Fibroblast of skin of scalp (primary cell): ENCODE measurements at regions not wholly inside any gene's neighbourhood (a gene's known extent, or its start where the extent isn't known, plus 50 kb on each side); places are given as distances from the start of the nearest gene placed in this dataset.
"Not testable (repeated sequence)": the region's sequence is repeated elsewhere in the genome, so short reads cannot be mapped to it uniquely, and the experiment has no call there.

ENCODE experiments used
- DNase-seq: peaks from one replicate; pipeline ENCODE4 v3.0.0-alpha.2; 2013

DNA sequence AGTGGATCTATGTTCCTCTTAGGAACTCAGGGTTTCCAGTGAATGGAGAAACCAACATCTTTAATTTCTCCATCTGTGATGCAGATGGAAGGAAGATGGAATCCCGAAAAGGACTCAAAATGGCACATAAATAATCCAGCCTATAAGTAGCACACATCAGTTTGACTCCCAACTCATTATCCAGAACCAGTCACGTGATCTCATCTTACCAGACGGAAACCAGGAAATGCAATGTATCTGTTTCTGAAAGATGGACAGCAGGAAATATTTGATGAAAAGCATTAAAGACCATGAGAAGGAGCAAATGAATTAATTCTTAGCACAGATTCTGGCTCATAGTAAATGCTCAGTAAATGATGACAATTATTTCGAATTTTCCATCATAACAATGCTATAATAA lies 443.1 kb upstream of the FMR1 start:
- no peak for DNase-seq

DNA sequence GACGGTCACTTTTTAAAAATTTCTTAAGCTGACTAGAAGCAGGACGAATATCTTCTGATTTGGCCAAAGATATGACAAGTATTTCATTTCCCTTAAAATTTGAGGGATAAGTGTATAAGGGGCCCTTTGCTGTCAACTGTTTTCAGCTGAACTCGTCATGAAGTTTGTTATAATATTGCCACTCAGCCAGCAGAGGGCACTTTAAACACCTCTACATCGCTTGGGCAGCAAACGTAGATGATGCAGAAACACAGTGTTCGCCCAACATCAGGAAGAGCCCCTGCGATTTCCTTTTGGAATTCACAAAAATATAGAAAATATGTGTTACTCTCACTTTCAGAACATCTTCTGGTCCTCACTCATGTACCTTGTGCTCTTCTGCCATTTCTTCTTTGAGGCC lies 435.7 kb upstream of the FMR1 start:
- peak; percentile 8 for DNase-seq

DNA sequence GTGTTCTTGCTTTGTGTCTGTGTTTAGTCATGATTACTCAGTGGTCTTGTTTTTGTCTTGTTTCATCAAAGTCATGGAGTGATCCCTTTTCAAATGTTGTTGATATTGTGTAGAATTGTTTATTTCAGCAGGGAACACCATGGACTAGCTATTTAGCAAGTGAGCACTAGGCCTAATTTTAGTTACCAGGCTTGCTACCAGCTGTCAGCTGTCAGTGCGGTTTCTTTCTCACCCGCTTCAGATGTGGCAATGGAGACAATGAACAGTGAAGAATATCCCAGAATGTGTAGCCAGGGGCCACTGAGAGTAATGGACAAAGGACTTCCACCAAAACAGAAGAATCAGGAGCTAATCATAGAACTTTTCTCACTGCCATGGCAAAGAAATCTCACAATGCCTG lies 432.8 kb upstream of the FMR1 start:
- no peak for DNase-seq

DNA sequence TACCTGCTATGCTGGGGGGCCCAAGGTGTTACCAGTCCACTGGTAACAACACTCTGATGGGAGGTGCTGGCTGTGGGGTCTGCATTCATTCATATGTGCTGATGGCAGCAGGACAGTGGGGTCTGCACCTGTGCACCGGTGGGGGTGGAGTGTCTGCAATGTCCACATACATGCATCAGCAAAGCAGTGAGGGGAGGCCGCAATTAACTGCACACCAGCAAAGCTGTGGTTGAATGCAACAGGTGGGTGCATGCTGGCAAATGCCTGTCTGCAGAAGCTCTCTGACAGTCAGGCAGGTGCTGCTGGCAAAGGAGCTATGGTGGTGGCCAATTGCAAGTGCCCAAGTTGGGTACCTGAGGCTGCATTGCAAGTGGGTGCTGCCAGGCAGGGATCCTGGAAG lies 426.5 kb upstream of the FMR1 start:
- no peak for DNase-seq

DNA sequence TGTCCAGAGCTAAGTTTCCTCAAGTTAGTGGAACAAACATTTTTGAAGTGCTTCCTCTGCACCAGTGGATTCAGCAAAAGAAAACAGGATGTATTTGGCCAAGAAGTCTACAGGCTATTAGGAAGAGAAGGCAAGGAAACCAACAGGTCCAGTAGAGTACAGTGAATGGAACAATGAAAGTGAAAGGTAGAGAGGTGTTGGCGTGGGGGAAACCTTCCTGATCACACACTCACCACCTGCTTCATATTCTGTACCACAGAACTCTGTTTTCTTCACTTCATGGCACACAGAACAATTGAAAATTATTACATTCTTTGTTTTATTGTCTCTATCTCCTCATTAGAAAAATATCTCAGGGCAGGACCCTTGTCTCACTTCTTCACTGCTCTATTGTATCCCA lies 417.4 kb upstream of the FMR1 start:
- no peak for DNase-seq

DNA sequence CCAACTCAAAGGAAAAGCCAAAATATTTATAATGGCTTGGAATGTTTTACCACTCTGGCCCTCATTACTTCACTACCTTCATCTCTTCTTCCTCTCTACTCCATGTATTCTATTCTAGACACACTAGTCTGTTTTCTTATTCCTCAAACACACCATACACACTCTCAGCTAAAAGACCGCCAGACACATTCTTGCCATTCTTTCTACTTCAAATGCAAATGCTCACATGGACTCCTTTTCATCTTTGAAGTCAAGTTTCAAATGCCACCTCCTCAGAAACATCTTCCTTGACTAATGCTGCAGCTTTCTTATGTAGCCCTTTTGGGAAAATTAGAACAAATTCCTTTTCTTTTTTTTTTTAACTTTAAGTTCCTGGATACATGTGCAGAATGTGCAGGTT lies 412.9 kb upstream of the FMR1 start:
- DNase-seq: no peak

DNA sequence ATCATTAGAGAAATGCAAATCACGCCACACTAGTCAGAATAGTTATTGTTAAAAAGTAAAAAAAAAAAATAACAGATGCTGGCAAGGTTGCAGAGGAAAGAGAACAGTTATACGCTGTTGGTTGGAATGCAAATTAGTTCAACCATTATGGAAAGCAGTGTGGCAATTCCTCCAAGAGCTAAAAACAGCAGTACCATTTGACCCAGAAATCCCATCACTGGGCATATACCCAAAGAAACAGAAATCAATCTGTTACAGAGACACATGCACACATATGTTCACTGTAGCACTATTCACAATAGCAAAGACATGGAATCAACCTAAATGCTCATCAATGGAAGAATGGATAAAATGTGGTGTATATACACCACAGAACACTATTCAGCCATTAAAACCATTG lies 388.7 kb upstream of the FMR1 start:
- DNase-seq: no peak

DNA sequence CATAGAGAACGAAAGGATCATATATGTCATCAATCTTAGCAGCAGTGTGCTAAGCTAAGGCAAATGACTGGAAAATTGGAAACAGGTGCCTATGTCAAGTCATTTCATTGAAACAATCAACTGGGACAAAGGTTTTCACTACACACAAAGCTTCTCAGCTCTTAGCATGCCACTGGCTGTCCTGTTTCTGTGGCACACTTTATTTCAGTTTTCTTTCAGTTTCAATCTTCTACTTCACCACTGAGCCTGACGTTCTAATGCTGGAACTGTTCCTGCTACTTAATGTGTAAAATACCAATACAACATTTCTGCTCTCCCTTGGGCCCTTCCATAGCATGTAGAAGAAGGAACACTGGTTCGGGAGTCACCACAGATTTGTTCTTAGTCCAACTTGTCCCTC lies 378.3 kb upstream of the FMR1 start:
- no peak for DNase-seq

DNA sequence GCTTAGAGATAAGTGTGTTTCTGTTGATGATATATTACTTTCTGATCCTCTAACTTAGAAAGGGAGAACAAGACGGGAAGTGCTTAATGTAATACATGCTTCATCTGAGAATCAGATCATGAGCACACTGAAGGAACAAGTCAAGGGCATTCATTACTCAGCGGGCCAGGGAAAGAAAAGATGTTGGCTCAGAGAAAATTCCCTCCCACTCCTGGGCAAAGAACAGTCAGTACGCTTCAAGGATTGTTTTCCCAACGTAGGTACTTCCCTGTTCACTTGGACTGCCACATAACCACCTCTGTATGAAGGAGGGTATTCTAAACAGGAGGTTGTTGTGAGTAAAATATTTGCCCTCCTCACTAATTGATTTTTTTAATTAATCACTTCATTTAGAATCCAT lies 374.5 kb upstream of the FMR1 start:
- DNase-seq: no peak

DNA sequence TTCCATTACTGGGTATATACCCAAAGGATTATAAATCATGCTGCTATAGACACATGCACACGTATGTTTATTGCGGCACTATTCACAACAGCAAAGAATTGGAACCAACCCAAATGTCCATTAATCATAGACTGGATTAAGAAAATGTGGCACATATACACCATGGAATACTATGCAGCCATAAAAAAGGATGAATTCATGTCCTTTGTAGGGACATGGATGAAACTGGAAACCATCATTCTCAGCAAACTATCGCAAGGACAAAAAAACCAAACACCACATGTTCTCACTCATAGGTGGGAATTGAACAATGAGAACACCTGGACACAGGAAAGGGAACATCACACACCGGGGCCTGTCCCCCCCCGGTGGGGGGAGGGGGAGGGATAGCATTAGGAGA lies 363.7 kb upstream of the FMR1 start:
- not testable (repeated sequence) for DNase-seq

DNA sequence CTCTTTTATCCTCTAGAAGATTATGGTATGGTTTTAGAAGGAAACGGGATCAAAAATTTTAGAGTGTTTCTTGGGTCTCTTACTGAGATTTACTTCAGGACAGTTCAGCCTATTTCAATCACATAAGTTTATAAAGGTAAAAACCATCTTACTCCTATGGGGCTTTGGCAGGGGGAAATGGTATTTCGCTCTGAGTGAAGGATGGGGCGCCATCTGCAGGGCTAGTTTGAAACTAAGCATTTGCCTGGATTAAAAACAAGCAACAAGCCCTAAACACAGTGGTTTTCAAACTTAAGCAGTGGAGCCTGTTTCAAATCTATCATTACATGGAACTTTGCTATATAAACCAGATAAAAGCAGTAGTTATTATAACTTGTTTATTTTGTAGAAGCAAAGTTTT lies 361.5 kb upstream of the FMR1 start:
- no peak for DNase-seq

DNA sequence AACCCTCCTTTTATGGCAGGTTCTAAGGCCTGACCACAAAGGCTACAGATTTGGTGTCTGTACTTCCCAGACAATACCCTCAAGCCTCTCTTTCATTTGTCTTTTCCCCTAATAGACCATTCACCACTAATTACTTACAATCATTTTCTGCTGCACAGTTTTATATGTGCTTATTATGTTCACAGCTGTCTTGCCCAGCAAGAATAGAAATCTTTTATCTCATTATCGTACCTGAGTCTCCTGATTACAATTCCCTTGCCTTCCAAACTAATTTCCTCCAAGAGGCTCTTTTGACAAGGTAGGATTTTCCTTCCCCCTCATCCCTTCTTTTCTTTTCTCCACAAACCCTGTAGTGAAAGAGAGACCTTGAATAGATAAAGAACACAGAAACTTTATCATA lies 352.5 kb upstream of the FMR1 start:
- no peak for DNase-seq

DNA sequence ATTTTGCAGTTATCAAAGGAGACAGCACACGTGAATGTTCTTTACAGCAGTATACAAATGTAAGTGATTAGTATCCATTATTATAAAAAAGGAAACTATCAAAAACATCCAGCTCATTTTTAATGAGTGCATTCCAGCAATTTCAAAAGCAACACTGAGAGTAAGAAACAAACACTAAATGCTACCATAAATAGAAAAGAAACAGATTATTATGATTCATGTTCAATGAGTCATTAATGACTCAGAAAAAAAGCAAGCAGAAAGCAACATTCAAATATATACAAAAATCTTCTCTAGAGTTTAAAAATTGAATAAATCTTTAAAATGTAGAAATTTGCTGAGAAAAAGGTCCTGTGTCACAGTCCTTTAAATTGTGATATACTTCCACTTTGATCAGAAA lies 346.5 kb upstream of the FMR1 start:
- peak; percentile 27 for DNase-seq

DNA sequence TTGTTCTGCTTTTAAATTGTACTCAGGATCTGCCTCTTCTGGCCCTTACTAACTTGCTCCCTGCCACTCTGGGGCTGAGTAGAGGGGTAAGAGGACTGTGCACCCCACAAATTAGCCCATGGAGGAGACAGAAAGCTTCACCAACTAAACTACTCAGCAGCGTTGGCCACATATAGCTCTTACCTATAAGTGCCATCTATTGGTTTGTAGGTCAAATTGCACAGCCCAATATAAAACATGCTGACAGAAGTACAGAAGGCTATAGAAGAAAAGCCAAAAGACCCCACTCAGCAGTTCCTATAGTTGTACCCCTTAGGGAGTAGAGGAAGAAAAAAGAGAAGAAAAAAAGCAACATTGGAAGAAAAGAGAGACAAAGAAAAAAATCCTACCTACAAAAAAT lies 341.2 kb upstream of the FMR1 start:
- DNase-seq: no peak

DNA sequence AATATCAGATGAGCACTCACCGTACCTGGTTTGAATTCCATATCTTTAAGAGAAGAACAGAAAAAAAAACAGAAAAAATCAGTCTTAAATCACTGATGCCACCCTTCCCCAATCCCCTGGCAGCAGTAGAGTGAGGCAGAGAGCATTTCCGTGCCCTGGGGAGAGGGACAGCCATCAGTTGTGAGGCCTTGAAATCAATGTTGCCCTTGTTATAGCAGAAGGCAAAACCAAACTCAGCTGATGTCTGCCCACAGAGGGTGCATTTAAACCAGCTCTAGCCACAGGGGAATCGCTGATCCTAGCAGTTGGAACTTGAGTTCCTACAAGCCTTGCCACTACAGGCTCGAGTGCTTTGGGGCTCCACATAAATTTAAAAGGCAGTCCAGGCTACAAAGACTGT lies 338.5 kb upstream of the FMR1 start:
- DNase-seq: no peak

DNA sequence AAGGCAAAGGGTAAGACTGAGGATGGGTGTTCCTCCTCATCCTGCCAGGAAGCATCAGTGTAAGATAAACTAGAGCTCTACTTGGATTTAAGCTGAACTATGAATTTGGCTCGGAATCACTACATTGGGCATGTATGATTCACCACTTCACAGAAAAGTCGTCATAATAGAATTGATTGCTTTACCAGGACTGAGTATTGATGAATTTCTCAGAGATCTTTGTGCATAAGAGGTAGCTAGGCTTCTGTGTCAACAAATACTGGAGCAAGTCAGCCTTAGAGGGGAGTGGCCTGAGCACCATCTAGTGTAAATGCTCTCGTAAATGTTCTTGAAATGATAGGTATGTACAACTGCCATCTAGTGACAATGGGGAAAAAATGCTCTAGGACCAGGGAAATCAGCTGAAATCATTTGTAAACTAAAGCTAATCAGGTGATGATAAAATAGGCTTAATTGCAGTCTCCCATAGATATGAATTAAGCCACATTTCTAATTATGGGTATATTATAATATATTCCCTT lies 309.5 kb upstream of the FMR1 start:
- DNase-seq: peak; percentile 1

DNA sequence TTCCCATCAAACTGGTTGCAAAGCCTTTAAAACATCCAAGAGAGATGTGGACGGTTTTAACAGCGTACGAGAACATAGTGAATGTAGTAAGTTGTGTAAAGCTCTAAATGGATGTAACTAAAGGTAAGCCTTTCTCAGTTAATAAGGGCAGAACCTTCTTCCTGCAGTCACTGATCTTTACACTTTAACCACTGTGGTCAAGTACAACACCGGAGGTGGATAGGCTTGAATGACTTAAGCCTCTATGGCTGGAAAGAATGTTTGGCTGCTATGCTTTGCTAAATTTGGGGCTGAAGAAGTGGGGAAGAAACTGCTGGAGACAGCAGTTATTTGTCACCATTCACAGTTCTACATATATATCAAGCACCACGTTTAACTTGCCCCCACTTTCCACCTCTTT lies 285.1 kb upstream of the FMR1 start:
- DNase-seq: no peak

DNA sequence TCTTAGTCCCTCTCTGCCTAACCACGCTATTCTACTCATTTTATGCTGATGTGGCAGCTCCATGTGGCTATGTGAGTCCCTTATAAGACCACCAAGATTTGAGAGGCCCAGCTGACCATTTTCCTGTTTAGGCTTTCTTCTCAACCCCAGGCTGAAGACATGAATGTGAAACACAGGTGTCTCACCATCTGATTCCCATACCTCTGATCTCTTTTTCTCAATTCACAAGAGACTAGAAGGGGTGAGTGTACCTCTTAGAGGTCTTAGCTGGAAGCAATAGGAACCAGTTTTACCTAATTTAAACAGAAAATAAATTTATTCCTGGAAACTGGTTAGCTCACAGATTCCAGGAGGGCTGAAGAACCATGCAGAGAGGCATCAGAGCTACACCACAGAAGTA lies 276.5 kb upstream of the FMR1 start:
- DNase-seq: no peak

DNA sequence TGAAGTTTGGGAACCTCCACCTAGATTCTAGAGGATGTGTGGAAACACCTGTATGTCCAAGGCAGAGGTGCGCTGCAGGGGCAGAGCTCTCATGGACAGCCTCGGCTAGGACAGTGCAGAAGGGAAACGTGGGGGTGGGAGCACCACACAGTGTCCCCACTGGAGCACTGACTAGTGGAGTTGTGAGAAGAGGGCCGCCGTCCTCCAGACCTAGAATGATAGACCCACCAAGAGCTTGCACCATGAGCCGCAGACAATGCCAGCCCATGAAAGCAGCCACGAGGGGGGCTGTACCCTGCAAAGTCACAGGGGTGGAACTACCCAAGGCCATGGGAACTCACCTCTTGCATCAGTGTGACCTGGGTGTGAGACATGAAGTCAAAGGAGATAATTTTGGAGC lies 274.5 kb upstream of the FMR1 start:
- no peak for DNase-seq

DNA sequence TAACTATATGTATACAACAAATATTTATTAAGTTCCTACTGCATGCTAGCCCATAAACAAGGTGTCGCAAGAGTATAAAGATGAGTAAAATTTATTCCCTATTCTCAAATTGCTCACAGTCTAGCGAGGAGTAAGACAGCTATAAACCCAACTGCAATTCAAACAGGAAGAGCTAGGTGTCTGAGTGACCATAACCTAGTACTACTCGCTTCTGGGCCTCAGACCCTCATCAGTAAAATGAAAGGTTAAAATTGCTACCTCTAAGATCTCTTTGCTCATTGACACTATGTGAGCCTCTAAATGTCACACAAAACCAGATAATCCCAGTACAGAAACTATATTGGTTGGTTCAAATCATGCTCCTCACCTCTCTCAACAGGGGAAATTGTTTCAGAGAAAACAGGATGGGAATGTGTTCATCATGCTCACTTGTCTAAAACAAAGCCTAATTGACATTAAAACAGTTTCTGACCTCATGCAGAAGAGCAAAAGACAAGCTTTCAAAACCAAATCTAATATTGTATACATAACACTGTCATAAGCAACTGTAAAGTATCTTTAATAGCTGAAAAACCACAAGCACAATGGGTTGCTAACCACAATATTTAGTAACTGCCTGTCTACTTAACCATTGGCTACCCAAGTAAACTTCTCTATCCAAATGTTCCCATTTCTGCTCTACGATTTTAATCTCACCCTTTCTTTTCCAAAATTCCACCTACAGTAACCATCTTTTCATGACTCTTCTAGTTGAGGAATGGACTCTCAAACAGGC lies 264.6 kb upstream of the FMR1 start:
- DNase-seq: no peak

DNA sequence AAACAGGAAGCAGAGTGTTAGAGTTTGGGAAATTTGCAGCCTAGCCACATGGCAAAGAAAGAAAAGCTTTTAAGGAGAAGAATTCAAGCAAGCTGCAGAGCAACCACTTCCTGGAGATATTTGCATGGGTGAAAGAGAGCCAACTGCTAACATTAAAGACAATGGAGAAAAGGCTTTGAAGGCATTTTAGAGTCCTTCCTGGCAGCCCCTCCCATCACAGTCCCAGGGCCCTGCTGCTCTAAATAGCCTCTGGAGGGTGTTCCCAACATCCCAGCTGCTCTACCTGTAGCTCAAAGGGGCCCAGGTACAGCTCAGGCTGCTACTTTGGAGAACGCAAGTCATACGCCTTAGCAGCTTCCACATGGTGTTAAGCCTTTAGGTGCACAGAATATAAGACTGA lies 235.9 kb upstream of the FMR1 start:
- no peak for DNase-seq

DNA sequence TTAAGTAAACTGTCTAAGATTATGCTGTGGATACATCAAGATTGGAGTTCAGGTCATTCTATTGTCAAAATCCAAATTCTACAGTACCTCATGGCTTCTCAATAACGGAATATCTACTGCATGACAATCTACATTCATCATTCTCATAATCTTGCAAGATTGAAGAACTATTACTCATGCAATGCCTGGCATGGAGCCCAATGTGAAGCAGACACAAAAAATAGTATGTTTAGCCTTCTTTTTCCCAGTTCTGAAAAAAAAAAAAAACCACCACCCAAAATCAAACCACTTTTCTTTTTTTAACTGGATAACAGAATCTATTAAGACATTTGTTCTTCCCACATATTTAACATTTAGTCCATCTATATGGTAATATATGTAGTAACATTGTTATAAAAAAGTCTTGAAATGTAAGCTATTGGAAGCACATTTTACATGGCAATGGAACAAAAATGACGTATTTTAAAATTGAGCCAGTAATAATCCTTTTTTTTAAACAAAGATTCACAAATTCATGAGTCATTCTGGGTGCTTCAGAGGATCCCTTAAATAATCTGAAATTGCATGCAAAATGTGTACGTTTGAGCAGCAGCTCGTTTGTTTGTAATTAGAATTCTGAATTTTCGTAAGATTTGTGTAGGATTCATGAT lies 232.2 kb upstream of the FMR1 start:
- DNase-seq: peak; percentile 10

DNA sequence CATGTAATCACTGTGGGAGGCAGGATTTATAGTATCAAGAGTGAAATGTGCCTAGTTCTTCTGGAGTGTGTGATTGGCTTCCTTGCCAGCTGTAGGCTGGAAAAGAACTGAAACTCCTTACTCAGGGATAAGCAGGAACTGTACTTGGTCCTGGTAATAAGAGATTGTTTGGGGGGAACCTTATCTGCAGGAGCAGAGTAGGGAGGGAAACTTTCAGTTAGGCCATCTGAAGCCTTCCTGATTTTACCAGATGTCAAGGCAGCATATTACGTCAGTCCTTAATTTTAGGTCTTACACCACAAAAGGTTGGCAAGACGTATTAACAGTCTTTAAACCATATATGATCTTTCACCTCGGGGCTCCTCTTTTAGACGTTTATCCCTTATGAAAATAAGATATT lies 231.5 kb upstream of the FMR1 start:
- no peak for DNase-seq

DNA sequence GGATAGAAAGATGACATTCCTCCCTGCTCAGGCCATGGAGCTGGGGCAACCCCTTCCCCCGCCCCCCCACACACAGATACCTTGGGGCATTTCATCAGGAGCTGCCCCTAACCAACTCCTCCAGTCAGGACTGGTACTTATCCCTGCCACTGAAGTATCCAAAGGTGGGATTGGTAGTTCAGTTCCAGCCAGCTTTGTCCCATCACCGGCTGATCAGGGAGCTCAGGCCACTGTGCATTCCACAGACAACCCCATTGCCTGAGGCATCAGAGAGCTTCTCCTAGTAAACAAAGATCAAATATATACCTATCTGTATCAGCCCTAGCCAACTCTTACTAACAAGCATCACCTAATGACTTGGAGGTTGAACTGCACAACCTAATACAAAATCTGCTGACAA lies 218.2 kb upstream of the FMR1 start:
- DNase-seq: no peak

DNA sequence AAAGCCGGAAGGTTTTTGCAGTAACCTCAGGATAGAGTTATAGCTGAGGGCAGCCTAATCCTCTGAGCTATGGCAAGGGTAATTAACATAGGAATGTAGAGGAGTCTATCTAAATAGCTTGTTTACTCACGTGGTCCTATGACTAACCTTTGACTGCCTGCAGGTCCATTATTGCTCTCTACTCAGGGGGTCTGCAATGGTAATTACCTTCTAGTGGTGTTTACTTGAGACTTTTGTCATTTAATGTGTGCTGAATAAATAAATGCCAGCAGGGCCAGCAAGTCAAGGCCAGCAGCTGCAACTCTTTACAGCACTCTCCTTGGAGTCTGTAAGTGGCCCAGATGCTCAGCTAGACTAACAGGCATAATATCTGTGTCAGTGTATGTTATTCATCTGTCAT lies 212.7 kb upstream of the FMR1 start:
- DNase-seq: no peak
